ENCODE measurements at regions not wholly inside any gene's neighbourhood (a gene's known extent, or its start where the extent isn't known, plus 50 kb on each side); places are given as distances from the start of the nearest gene placed in this dataset.

DNA sequence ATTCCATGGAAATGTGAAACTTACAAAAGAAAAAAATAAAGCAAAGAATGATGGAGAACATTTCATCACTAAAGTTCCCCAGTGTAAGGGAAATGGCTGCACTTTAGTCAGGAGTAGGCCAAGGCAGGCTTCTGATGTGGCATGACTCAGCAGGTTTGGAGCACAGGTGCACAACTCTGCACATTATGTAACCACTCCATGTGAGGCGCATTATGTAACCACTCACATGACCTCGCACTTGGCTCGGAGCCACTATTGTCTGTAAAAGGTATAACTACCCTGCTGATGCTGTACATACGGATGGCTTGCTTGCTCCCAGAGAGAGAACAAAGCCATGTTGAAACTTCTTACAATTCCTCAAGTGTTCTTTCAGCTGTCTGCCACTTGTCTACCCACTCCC is 727.6 kb downstream of the TRAM1L1 start:
- TF ChIP-seq CTCF (IDR thresholded peaks at IDR 0.05; ENCODE audit: unreplicated experiment) = no peak
- CTCF ChIA-PET = no interaction called here
- H3K4me3 Mint-ChIP-seq (ENCODE audit: low read depth, unreplicated experiment) = no peak overlapping the region
- DNase-seq = peak; percentile 7
- no TSS peak for BruUV-seq (replicated peaks)
- H3K27ac Mint-ChIP-seq (ENCODE audit: unreplicated experiment) = no peak overlapping the region
- H3K9me3 Mint-ChIP-seq (ENCODE audit: low read depth, unreplicated experiment) = no peaks in the 10 kb centered on the region
- H3K36me3 Mint-ChIP-seq (ENCODE audit: insufficient read depth, unreplicated experiment) = no peaks in the 10 kb centered on the region
- no peaks in the 10 kb centered on the region for H3K27me3 Mint-ChIP-seq (ENCODE audit: unreplicated experiment)
- intact Hi-C loops (cut with micrococcal nuclease; ENCODE audit: unreplicated experiment) = loop anchor here (2.0 to 10.0 kb wide), 3 partner anchors 175 to 1677 kb away; partner anchors contain the start of gene NDST3
- H3K4me1 Mint-ChIP-seq (ENCODE audit: low read depth, unreplicated experiment) = no peaks in the 10 kb centered on the region

DNA sequence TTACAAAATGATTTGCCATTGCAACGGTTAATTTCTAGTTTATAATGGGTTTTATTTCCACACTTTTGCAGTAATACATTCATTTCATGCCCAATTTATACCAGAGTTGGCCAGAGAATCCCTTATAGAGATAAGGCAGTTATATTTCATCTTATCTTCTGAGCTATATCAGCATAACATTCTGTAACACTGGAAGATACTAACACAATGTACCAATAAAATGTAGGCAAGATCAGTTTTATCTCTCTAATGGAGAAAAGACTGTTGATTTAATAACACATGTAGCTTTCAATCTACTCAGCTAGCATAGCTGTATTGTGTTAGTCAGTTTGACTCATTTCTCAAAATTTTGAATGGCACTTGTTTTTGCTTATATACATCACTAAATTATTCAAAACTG is 738.6 kb downstream of the TRAM1L1 start:
- H3K4me3 Mint-ChIP-seq (ENCODE audit: low read depth, unreplicated experiment) = no peak overlapping the region
- H3K9me3 Mint-ChIP-seq (ENCODE audit: low read depth, unreplicated experiment) = peaks cover 5% of the 10 kb centered on the region
- no peak overlapping the region for H3K27ac Mint-ChIP-seq (ENCODE audit: unreplicated experiment)
- no TSS peak for BruUV-seq (replicated peaks)
- CTCF ChIA-PET = no interaction called here
- H3K4me1 Mint-ChIP-seq (ENCODE audit: low read depth, unreplicated experiment) = no peaks in the 10 kb centered on the region
- DNase-seq = no peak
- intact Hi-C loops (cut with micrococcal nuclease; ENCODE audit: unreplicated experiment) = no loop called here
- TF ChIP-seq CTCF (IDR thresholded peaks at IDR 0.05; ENCODE audit: unreplicated experiment) = no peak
- H3K27me3 Mint-ChIP-seq (ENCODE audit: unreplicated experiment) = no peaks in the 10 kb centered on the region
- no peaks in the 10 kb centered on the region for H3K36me3 Mint-ChIP-seq (ENCODE audit: insufficient read depth, unreplicated experiment)

- intact Hi-C loops (cut with micrococcal nuclease; ENCODE audit: unreplicated experiment) = no loop called here
- no peak overlapping the region for H3K27ac Mint-ChIP-seq (ENCODE audit: unreplicated experiment)
- DNase-seq = no peak
- no peak for TF ChIP-seq CTCF (IDR thresholded peaks at IDR 0.05; ENCODE audit: unreplicated experiment)
- no peaks in the 10 kb centered on the region for H3K36me3 Mint-ChIP-seq (ENCODE audit: insufficient read depth, unreplicated experiment)
- H3K4me1 Mint-ChIP-seq (ENCODE audit: low read depth, unreplicated experiment) = no peaks in the 10 kb centered on the region
- CTCF ChIA-PET = no interaction called here
- H3K9me3 Mint-ChIP-seq (ENCODE audit: low read depth, unreplicated experiment) = no peaks in the 10 kb centered on the region
- no peak overlapping the region for H3K4me3 Mint-ChIP-seq (ENCODE audit: low read depth, unreplicated experiment)
- H3K27me3 Mint-ChIP-seq (ENCODE audit: unreplicated experiment) = no peaks in the 10 kb centered on the region
- BruUV-seq (replicated peaks) = no TSS peak
These were observed 741.6 kb downstream of the TRAM1L1 start for GRCh38 chr4:116343809-116344208.

DNA sequence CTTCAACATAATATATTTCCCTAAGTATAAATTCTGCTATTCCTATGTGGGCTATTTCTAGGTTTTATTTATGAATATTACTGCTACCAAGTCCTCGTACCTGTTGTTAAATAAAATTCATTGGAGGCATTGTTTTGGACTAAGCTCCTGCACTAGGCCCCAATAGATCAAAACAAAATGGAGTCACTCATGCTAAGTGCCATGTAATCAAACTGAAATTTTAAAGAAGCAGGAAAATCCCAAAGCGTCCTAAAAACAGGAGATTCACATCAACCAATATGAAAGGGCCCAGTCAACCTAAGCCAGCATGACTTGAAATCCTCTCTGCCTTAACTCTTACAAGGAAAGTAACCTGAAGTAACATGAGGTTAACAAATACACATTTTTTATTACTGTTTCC is 743.2 kb downstream of the TRAM1L1 start:
- DNase-seq = no peak
- H3K4me1 Mint-ChIP-seq (ENCODE audit: low read depth, unreplicated experiment) = no peaks in the 10 kb centered on the region
- BruUV-seq (replicated peaks) = no TSS peak
- CTCF ChIA-PET = no interaction called here
- no peak for TF ChIP-seq CTCF (IDR thresholded peaks at IDR 0.05; ENCODE audit: unreplicated experiment)
- H3K27ac Mint-ChIP-seq (ENCODE audit: unreplicated experiment) = no peak overlapping the region
- intact Hi-C loops (cut with micrococcal nuclease; ENCODE audit: unreplicated experiment) = no loop called here
- H3K27me3 Mint-ChIP-seq (ENCODE audit: unreplicated experiment) = no peaks in the 10 kb centered on the region
- H3K36me3 Mint-ChIP-seq (ENCODE audit: insufficient read depth, unreplicated experiment) = no peaks in the 10 kb centered on the region
- no peak overlapping the region for H3K4me3 Mint-ChIP-seq (ENCODE audit: low read depth, unreplicated experiment)
- H3K9me3 Mint-ChIP-seq (ENCODE audit: low read depth, unreplicated experiment) = no peaks in the 10 kb centered on the region

- intact Hi-C loops (cut with micrococcal nuclease; ENCODE audit: unreplicated experiment) = no loop called here
- CTCF ChIA-PET = no interaction called here
- no peaks in the 10 kb centered on the region for H3K9me3 Mint-ChIP-seq (ENCODE audit: low read depth, unreplicated experiment)
These were observed 752.9 kb downstream of the TRAM1L1 start for GRCh38 chr4:116332508-116332907.

More at GRCh38 chr4:116332508-116332907, 752.9 kb downstream of the TRAM1L1 start:
- no peak for TF ChIP-seq CTCF (IDR thresholded peaks at IDR 0.05; ENCODE audit: unreplicated experiment)
- H3K27me3 Mint-ChIP-seq (ENCODE audit: unreplicated experiment) = no peaks in the 10 kb centered on the region
- H3K4me3 Mint-ChIP-seq (ENCODE audit: low read depth, unreplicated experiment) = no peak overlapping the region
- BruUV-seq (replicated peaks) = no TSS peak
- no peaks in the 10 kb centered on the region for H3K4me1 Mint-ChIP-seq (ENCODE audit: low read depth, unreplicated experiment)
- DNase-seq = no peak
- no peak overlapping the region for H3K27ac Mint-ChIP-seq (ENCODE audit: unreplicated experiment)
- no peaks in the 10 kb centered on the region for H3K36me3 Mint-ChIP-seq (ENCODE audit: insufficient read depth, unreplicated experiment)
